HG03159 (cell line): ENCODE measurements at regions not wholly inside any gene's neighbourhood (a gene's known extent, or its start where the extent isn't known, plus 50 kb on each side); places are given as distances from the start of the nearest gene placed in this dataset.
"Not testable (repeated sequence)": the region's sequence is repeated elsewhere in the genome, so short reads cannot be mapped to it uniquely, and the experiment has no call there.

ENCODE experiments used
- ATAC-seq: cut with Tn5 transposase; IDR thresholded peaks from one replicate; pipeline ENCODE4 v1.9.1; 2021; ENCODE audit warnings: mild to moderate bottlenecking, moderate library complexity; ENCODE audit not compliant: unreplicated experiment

DNA sequence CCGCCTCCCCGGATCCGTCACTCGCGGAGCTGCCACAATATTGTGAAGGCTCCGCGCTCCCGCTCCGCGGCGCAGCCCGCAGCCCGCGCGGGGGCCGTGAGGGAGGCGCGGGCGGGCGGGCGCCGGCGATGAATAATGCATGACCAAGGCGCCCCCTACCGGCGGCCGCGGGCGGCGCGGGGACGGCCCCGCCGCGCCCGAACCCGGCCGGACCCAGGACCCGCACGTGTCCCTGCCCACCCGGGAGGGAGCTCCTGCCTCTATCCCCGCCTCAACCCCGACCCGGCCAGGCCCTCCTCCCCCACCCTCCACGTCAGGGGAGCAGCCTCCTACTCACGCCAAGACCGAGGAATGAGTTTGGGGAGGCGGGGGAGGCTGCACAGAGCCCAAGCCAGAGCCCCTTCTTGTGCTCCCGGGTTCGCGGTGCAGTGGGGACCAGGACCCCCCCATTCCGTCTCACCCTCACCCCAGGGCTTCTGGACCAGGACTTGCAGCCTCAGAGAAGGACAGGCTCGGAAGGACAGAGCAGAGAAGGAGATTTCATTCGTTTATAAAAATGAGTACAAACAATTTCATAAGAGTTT lies 70.8 kb upstream of the CASZ1 start:
- no peak for ATAC-seq

DNA sequence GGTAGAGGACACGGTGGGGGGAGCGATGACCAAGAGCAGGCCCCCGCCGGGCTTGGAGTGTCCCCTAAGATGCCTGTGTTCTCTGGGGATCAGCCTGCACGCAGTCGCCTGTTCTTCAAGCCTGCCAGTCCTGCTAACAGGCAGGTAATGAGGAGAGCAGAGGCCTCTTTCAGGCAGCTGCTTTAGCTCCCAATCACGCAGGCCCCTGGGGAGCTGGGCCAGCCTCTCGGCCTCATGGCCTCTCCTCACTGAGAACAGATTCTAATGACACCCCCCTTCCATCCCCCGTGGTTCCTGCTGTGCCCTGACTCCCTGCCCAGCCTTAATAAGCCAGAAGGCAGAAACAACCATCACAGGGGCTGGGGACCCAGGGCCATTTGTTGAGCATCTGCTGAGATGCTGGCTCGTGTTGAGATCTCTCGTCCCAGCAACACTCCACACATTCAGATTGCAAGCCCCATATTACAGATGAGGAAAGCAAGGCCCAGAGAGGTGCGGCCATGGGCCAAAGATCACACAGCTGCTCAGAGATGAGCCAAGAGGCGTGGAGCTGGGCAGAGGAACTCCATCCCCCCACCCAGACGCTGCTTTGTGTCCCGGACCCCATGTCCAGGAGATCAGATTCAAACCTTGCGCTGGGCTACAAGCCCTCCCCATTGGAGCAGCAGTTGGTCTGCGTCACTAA lies 71.6 kb upstream of the CASZ1 start:
- ATAC-seq, result no peak

DNA sequence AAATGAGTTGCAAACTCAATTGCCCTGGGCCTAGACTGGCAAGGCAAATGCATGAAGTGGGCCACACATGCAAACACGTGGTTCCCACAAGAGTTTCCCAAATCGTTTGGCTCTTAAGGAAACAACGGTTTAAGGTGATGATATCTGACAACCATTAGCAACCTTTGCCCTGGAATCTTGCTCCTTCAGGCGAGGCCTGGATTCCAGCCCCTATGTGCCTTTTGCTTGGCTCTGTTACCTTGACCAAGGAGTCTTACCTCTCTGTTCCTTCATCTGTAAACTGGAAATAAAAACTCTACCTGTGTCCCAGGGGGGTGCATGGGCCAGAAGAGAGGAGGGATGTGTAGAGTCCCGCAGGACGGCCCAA lies 72.1 kb upstream of the CASZ1 start:
- no peak for ATAC-seq

DNA sequence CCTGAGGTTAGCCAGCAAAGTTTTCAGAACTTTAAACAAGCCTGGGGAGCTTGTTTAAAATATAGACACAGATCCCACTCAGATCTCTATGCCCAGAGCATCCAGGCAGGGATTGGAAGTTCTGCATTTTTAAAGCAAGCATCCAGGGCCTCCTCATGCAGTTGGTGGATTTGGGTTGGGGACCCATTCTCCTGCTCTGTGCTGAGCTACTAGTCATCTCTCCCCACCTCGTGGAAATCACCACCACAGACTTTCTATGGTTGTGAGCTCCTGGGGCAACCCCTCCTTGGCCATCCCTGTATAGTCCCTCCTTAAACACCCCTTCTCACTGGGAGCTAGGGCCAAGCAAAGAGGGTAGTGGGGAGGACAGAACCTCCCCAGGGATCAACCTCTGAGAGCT lies 73.5 kb upstream of the CASZ1 start:
- ATAC-seq, result no peak

DNA sequence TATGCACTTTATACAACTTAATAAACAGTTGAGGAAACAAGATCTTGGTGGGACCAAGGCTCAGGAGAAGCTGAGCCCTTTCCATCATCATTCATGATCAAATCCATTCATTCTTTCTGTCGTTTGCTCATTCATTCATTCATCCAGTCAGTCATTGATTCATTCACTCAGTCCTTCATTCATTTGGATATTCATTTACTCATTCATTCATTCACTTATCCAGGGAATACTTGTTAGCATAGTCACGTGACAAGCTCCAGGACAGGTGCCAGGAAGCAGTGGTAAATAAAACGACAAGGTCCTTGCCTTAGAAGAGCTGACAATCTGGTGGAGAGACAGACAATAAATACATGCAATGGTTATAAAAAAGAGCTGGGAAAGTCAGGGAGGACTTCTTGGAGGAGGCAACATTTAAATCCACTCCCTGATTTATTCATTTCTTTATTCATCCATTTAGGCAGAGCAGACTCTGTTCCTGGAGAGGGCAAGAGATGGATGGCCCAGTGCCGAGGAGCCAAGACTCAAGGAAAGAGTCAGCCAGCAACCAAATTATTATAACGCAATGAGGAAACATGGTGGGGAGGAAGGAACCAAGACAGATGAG lies 74.1 kb upstream of the CASZ1 start:
- no peak for ATAC-seq

DNA sequence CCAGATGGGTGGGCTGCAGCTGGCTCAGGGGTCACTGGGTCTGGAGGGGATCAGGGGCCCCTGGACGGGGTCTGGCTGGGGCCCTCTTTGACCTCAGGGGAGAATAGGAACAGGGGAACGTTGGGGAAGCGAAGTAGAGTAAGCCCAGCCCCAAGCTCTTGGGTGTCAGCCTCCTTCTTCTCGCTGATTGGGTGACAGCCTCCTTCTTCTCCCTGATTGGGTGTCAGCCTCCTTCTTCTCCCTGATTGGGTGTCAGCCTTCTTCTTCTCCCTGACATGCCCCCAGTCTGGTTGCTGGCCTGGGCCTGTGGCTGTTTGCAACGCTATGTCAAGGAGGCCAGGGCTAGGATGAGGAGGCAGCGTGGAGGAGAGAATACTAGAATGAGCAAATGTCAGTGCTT lies 76.7 kb upstream of the CASZ1 start:
- ATAC-seq, result no peak

DNA sequence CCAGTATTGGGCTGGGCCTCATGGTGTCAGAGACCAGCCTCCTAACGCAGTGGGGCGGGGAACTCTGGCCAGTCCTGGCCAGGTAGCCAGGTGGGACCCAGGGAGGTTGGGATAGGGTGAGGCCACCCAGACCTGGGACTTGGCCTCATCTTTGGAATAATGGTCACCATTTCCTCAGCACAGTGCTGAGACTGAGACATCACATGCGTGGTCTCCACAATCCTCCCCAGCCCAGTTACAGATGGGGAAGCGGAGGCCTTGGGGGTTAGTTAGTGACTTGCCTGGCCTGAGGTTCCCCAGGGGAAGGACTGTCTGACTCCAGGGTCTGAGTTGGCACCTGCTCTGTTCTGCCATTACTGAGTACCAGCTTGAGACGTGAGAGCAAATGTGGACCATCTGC lies 77.9 kb upstream of the CASZ1 start:
- ATAC-seq, result no peak

DNA sequence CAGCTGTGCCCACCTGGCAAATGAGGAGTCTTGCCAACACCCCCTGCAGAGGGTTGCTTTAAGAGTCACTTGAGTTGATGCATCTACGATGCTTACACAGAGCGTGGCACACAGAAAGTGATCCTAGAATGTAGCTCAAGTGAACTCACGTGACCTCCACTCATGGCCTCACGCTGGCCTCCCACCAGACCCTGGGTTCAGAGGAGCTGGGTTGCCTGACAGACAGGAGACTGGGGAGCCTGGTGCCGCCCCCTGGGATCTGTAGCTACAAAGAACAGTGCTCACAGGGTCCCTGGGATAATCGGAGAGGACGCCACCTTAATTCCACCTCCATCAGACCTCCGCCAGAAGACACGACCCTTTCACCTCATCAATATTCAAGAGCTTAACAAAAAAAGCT lies 81.4 kb upstream of the CASZ1 start:
- no peak for ATAC-seq

DNA sequence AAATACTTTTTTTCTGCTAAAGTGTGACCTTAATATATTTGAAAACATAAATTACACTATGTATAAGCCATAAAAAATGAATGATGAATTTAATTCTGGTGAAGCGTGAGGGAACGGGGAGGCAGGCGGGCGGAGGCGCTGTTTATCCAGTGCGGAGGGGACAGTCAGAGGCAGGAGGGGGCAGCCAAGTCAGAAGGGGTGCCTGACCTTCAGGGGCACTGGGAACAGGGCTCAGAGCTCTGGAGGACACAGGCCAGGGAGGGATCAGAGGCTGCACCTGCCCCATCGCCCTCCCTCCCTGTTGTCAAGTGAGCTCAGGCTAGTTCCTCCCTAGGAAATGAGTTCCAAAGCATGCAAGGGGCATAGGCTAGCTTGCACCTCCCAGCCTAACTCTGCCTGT lies 82.0 kb upstream of the CASZ1 start:
- ATAC-seq, result no peak

DNA sequence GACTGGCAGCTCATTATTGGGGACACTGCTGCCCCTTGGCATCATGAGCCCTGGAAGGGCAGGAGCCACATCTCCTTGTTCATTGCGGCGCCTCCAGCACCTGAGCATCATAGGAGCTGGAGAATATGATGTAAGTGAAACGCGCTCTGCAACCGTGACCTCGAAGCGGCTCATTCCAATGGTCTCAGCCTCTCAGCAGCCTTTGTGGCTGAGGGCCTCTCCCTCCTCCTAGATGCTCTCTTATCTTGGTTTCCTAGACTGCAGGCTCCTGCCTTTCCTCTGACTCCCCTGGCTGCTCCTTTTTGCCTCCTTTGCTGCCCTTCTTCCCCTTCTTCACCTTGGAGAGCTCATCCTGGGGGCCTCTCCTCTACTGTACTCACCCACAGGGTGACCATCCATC lies 83.6 kb upstream of the CASZ1 start:
- ATAC-seq, result no peak

DNA sequence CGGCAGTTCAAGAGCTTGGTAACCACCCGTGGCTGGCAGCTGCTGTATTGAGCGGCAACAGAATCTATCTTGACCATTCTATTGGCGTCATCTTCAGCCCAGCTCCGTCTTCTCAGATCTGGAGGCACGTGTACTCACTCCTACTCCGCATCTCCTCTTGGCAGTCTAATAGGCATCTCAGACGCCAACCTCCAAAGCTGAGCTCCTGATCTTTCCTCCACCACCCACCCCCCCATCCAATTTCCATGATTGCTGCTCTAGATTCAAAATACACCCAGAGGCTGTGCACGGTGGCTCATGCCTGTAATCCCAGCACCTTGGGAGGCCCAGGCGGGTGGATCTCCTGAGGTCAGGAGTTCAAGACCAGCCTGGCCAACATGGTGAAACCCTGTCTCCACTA lies 84.6 kb upstream of the CASZ1 start:
- ATAC-seq, result no peak

DNA sequence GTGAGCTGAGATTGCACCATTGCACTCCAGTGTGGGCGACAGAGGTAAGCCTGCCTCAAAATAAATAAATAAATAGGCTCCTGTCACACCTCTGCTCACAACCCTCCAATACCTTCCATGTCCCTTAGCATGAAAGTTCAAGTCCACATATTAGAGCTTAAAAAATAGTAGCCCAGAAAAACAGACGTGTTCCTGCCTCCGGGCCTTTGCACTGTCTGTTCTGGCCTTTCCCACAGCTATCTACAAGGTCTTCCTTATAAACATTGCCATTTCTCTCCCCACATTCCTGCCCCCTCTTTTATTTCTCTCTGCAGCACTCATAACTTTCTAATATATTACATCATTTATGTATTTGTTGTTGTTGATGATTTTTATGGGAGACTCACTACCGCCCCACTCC lies 85.6 kb upstream of the CASZ1 start:
- ATAC-seq, result no peak

DNA sequence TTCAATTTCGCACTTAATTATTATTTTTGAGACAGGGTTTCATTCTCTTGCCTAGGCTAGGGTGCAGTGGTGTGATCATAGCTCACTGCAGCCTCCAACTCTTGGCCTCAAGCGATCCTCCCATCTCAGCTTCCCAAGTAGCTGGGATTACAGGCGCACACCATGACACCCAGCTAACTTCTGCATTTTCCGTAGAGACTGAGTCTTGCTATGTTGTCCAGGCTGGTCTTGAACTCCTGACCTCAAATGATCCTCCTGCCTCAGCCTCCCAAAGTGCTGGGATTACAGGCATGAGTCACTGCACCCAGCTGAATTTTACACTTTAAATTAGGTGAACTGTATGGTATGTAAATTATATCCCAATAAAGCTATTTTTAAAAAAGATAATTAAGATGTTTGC lies 90.6 kb upstream of the CASZ1 start:
- not testable (repeated sequence) for ATAC-seq

DNA sequence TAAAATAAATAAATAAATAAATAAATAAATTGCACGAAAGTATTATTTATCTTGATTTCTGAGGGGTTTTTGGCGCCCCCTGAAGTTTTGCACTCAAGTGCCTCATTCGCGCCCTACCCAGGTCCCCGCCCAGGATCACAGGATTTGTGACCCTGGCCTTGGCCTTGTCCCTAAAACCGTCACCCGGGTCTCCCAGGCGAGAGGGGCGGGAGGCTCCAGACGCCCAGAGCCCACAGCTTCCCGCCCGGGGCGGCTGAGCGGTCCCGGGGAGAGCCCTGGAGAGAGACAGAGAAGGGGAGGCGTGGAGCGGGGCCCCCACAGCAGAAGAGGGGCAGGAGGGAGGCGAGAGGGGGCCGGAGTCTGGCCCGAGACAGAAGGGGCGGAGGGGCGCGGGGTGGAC lies 91.8 kb upstream of the CASZ1 start:
- ATAC-seq, result no peak

DNA sequence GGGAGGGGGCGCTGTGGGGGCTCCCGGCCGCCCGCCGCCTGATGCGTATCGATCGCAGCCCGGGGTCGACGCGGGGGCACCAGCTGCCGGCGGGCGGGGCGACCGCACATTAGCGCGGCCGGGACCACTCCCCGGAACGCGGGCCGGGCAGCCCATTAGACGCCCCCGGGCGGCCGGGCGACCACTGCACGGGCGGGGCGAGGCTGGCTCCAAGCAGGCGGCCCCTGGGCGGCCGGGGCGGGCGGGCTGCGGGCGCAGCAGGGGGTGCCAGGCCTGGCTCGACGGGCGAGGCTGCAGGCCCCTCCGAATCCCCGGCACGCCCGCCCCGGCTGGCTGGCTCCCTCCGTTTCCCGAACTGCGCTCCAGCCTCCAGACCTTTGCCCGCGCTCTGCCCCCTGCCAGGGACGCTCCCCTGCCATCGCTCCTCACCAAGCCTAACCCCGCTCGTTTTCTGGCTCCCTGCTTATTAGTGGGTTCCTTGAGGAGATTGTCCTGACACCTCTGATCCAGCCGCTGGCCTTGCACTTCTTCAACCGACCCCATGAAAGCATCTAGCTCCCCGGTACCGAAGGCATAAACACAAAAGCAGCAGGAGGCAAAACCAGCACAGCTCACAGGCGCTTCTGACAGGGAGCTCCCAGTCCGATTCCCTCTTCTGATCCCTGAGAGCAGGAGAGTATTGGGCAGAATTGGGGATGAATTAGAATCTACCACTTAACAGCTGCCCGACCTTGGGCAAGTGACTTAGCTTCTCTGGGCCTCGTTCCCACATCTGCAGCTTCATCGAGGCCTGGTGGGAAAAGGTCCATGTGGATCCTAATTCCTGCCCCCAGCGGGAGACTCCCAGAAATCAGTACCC lies 92.6 kb upstream of the CASZ1 start:
- no peak for ATAC-seq

DNA sequence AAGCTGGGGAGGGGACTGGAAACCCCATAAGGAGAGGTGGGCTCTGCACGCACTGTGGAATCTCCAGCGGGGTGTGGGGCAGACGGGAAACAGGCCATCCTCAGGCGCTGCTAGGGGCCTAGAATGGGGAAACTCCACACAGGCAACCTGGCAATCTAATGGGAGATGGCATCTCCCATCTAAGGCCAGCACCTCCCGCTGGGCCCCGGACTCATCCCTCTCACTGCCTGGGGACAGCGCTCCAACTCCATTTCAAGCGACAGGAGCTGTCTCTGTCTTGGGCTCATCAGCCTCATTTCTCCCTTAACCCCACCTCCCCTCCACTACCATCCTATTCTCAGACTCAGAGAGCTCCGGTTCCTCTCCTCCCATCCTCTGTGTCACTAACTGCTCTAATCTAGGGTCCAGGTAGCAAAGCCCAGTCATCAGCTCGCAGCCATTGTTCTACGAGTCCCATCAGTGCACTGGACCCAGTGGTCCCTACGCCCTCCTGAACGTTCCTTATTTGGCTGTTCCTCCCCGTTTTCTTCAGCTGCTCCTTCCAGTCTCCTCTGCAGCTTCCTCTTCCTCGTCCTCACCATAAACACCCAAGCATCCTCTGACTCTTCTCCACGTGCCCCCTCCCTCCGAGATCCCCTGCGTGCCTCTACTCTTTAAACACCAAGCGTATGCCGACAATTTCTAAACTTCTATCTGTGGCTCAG lies 93.4 kb upstream of the CASZ1 start:
- no peak for ATAC-seq

DNA sequence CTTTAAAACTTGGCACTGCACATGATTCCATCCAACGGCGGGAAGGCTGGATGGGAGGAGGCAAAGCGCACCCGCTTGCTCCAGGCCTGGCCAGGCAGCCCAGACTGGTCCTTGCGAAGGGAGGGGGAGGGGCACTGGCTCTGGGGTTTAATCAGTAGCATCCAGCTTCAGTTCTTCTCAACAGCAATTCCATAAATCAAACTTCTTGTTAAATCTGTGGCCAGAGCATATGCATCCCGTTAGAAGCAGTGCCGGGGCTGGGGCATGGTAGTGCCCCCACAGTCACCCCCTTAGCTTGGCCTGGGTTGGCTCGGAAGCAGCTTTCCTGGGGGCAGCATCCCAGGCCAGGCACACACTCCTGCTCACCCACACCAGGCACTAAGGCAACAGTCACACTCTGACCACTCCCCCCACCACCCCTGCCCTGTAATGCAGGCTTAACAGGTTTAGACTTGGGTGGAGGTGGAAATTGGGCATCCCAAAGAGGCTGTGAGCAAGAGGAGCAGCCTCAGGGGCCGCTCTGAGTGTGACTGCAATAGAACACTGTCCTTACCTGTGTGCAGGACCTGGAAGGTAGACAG lies 94.1 kb upstream of the CASZ1 start:
- ATAC-seq, result no peak

DNA sequence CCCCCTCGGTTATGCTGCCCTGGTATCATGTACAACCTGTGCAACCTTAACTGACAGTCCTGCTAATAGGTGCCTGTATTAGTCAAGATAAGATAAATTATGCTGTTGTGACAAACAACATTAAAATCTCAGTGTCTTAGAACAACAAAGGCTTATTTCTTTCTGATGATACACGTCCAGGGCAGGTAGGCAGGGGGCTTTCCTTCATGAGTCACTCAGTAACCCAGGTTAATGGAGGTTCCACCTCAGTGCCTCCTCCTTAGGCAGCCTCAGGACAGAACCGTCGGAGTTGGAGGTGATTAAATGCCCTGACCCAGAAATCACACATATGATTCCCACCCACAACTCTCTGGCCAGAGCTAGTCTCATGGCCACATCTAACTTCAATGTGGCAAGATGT lies 94.6 kb upstream of the CASZ1 start:
- no peak for ATAC-seq

DNA sequence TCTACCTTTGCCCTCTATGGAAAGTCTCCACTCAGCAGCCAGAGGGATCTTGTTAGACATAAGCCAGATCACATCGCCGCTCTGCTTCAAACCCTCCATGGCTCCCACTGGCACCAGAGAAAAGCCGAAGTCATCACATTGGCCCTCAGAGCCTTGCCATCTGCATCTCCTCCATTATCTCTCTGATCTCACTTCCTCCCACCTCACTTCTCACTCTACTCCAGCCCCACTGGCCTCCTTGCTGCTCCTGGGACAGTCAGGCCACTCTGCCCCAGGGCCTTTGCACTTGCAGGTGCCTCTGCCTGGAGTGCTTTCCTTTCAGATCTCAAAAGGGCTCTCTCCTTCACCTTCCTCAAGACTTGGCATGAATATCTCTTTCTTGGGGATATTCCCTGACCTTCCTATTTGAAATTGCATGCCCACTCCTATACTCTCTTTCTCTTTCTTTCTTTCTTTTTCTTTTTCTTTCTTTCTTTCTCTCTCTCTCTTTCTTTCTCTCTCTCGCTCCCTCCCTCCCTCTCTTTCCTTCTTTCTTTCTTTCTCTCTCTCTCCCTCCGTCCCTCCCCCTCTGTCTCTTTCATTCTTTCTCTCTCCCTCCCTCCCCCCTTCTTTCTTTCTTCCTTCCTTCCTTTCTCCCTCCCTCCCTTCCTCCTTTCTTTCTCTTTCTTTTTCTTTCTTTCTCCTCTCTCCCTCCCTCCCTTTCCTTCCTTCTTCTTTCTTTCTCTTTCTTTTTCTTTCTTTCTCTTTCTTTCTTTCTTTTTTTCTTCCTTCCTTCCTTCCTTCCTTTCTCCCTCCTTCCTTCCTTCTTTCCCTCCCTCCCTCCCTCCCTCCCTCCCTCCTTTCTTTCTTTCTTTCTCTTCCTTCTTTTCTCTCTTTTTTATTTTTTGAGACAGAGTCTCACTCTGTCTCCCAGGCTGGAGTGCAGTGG lies 96.0 kb upstream of the CASZ1 start:
- ATAC-seq, result no peak

DNA sequence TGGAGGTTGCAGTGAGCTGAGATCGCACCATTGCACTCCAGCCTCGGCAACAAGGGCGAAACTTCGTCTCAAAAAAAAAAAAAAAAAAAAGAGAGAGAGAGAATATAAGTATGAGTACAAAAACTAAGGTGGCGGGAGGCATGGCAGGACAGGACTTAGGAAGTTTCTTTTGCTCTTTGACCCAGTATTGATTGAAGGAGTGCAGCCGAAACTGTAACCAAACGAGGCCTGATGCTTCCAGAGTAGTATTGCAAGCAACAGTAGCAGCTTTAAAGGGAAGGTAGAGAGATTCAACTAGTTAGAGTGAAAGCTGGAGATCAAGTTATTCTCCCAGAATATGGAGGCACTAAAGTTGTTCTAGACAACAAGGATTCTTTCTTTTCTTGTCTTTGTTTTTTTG lies 99.2 kb upstream of the CASZ1 start:
- no peak for ATAC-seq
